AG10803 (cell line): ENCODE measurements at regions not wholly inside any gene's neighbourhood (a gene's known extent, or its start where the extent isn't known, plus 50 kb on each side); places are given as distances from the start of the nearest gene placed in this dataset.

ENCODE experiments used
- DNase-seq: peaks from one replicate; pipeline ENCODE4 v3.0.0; 2010; ENCODE audit warnings: low read depth
- H3K4me3 ChIP-seq: 2 replicates; pipeline ENCODE4 v1.5.1; 2011; ENCODE audit warnings: mild to moderate bottlenecking, low read length, control low read depth
- TF ChIP-seq, protein P1 (sequence below): conservative IDR thresholded peaks from 2 replicates; pipeline ENCODE4 v1.5.1; 2011; ENCODE audit warnings: mild to moderate bottlenecking, low read length, control low read depth, inconsistent platforms

- H3K4me3 ChIP-seq = no peak overlapping the region
- peak; percentile 67 for DNase-seq
Measured at GRCh38 chr6:4446982-4447381, 311.6 kb upstream of the ECI2 start.

DNA sequence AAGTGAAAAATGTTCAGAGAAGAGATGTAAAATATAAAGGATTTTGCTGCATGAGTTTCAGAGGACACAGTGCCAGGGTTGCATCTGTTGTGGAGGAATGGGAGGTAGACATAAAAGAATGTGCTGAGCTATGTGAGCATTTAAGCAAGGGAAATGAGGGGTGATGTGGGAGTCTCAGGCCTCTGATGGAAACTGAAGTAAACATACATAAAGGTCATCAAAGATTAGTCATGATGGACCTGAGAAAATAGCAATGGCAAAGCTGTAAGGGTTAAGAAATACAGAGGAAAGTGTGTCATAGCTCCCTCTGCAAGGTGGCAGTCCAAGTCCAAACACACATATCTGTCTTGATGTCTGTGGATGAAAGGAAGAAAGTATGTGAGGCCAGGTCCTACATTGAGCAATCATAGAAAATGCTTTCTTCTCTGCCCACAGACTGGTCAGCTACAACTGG, 306.6 kb upstream of the ECI2 start:
- TF ChIP-seq, protein P1, sequence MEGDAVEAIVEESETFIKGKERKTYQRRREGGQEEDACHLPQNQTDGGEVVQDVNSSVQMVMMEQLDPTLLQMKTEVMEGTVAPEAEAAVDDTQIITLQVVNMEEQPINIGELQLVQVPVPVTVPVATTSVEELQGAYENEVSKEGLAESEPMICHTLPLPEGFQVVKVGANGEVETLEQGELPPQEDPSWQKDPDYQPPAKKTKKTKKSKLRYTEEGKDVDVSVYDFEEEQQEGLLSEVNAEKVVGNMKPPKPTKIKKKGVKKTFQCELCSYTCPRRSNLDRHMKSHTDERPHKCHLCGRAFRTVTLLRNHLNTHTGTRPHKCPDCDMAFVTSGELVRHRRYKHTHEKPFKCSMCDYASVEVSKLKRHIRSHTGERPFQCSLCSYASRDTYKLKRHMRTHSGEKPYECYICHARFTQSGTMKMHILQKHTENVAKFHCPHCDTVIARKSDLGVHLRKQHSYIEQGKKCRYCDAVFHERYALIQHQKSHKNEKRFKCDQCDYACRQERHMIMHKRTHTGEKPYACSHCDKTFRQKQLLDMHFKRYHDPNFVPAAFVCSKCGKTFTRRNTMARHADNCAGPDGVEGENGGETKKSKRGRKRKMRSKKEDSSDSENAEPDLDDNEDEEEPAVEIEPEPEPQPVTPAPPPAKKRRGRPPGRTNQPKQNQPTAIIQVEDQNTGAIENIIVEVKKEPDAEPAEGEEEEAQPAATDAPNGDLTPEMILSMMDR = no peak
- H3K4me3 ChIP-seq = no peak overlapping the region
- DNase-seq = peak; percentile 50

More at GRCh38 chr6:4446982-4447381, 311.6 kb upstream of the ECI2 start:
- TF ChIP-seq, protein P1 = no peak

DNA sequence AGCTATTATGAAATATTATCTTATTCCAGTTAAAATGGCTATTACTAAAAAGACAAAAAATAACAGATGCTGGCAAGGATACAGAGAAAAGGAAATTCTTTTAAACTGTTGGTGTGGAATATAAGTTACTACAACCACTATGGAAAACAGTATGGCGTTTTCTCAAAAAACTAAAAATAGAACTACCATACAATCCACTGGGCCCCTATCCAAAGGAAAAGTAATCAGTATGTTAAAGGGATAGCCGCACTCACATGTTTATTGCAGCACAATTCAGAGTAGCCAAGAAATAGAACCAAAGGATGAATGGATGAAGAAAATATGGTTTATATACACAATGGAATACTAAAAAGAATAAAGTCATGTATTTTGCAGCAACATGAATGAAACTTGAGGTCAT, 303.8 kb upstream of the ECI2 start:
- DNase-seq = no peak
- no peak overlapping the region for H3K4me3 ChIP-seq
- TF ChIP-seq, protein P1 = no peak

DNA sequence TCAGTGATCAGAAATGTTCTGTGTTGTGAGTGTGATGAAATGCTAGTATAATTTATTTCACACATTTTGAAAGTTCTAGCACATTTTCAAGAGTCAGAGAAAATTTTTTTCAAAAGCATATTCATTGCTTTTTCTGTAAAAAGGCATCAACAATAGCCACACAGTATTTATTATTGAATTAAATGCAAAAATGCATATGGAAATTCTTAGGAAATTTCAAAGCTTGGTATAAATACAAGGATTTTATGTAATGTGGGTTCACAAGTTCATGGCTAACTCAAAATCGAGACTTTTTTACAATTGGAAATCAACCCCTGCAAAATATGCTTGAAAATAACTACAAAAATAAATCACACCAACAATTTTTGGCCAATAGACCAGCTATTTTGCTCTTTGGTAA, 302.0 kb upstream of the ECI2 start:
- no peak overlapping the region for H3K4me3 ChIP-seq
- DNase-seq = no peak
- TF ChIP-seq, protein P1 = no peak

DNA sequence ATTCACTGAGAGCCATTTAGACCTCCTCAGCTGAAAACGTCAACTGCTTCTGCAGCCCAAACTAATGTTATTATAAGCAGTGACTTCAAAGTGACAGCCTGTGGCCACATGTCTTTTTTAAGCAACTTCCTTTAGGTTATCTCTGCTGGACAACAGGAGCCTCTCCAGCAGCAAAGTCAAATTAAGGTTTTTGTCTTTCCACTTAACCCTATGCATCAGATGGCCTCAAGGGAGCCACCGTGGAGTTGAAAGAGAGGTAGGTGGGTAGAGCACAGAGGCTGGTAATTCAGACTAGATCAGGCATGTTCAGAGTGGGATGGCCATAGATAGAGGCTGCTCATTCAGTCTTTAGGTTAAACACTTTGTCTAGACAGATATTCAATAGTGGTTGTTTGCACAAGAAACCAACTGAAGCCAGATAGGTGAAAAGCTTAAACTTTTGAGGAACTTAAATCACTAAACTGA, 300.6 kb upstream of the ECI2 start:
- no peak for DNase-seq
- TF ChIP-seq, protein P1 = no peak
- no peak overlapping the region for H3K4me3 ChIP-seq

- TF ChIP-seq, protein P1 = no peak
- H3K4me3 ChIP-seq = no peak overlapping the region
- DNase-seq = no peak
Measured at GRCh38 chr6:4434655-4435054, 299.3 kb upstream of the ECI2 start.

GRCh38 chr6:4433199-4433598, 297.8 kb upstream of the ECI2 start:
- TF ChIP-seq, protein P1 = no peak
- no peak for DNase-seq
- H3K4me3 ChIP-seq = no peak overlapping the region
